GM19438 (cell line): ENCODE measurements at regions not wholly inside any gene's neighbourhood (a gene's known extent, or its start where the extent isn't known, plus 50 kb on each side); places are given as distances from the start of the nearest gene placed in this dataset.
"Not testable (repeated sequence)": the region's sequence is repeated elsewhere in the genome, so short reads cannot be mapped to it uniquely, and the experiment has no call there.

Source experiments
- ATAC-seq: cut with Tn5 transposase; IDR thresholded peaks from one replicate; pipeline ENCODE4 v1.9.1; 2021; ENCODE audit warnings: low read depth; ENCODE audit not compliant: unreplicated experiment

- ATAC-seq, result no peak
Measured at GRCh38 chr1:232184561-232185530, 445.1 kb downstream of the SIPA1L2 start.

- ATAC-seq, result no peak
Measured at GRCh38 chr1:232183802-232184201, 446.1 kb downstream of the SIPA1L2 start.

GRCh38 chr1:232183266-232183800 lies 446.6 kb downstream of the SIPA1L2 start:
- no peak for ATAC-seq

- no peak for ATAC-seq
Measured at GRCh38 chr1:232182236-232182635, 447.7 kb downstream of the SIPA1L2 start.

- no peak for ATAC-seq
Measured at GRCh38 chr1:232180779-232181136, 449.2 kb downstream of the SIPA1L2 start.

GRCh38 chr1:232179896-232180778 lies 449.8 kb downstream of the SIPA1L2 start:
- no peak for ATAC-seq

- no peak for ATAC-seq
Measured at GRCh38 chr1:232178191-232178590, 451.7 kb downstream of the SIPA1L2 start.

- ATAC-seq, result no peak
Measured at GRCh38 chr1:232177438-232177837, 452.5 kb downstream of the SIPA1L2 start.

GRCh38 chr1:232176222-232176621 lies 453.7 kb downstream of the SIPA1L2 start:
- no peak for ATAC-seq

- no peak for ATAC-seq
Measured at GRCh38 chr1:232174306-232174705, 455.6 kb downstream of the SIPA1L2 start.

- no peak for ATAC-seq
Measured at GRCh38 chr1:232172563-232172962, 457.4 kb downstream of the SIPA1L2 start.

- no peak for ATAC-seq
Measured at GRCh38 chr1:232170909-232171308, 459.0 kb downstream of the SIPA1L2 start.

GRCh38 chr1:232169436-232169835 lies 460.5 kb downstream of the SIPA1L2 start:
- no peak for ATAC-seq

- no peak for ATAC-seq
Measured at GRCh38 chr1:232168508-232168907, 461.4 kb downstream of the SIPA1L2 start.

- no peak for ATAC-seq
Measured at GRCh38 chr1:232166942-232167341, 463.0 kb downstream of the SIPA1L2 start.

- ATAC-seq, result no peak
Measured at GRCh38 chr1:232164078-232164963, 465.6 kb downstream of the SIPA1L2 start.

GRCh38 chr1:232163533-232163932 lies 466.4 kb downstream of the SIPA1L2 start:
- no peak for ATAC-seq

- no peak for ATAC-seq
Measured at GRCh38 chr1:232162001-232162400, 467.9 kb downstream of the SIPA1L2 start.

GRCh38 chr1:232158558-232158957 lies 471.4 kb downstream of the SIPA1L2 start:
- ATAC-seq, result not testable (repeated sequence)

GRCh38 chr1:232156070-232156469 lies 473.9 kb downstream of the SIPA1L2 start:
- ATAC-seq, result not testable (repeated sequence)
